ENCODE measurements at regions not wholly inside any gene's neighbourhood (a gene's known extent, or its start where the extent isn't known, plus 50 kb on each side); places are given as distances from the start of the nearest gene placed in this dataset.

GRCh38 chrY:15418613-15419012 lies 894.3 kb downstream of the NLGN4Y start:
- ChIA-PET POLR2A (no interaction called here), CTCF (no interaction called here)
- no peak for TF ChIP-seq CTCF (IDR thresholded peaks at IDR 0.05; ENCODE audit: control extremely low read depth, extremely low read depth, low read depth, missing control alignments)
- DNase-seq (ENCODE audit: extremely low spot score): no peak

- TF ChIP-seq CTCF (IDR thresholded peaks at IDR 0.05; ENCODE audit: control extremely low read depth, extremely low read depth, low read depth, missing control alignments): no peak
- ChIA-PET CTCF (interaction anchor here (1.6 kb wide), 1 partner anchor 11 kb away, joined by 4 read pairs; no protein-coding TSS in a partner anchor), POLR2A (interaction anchor here (0.6 kb wide), 1 partner anchor 1070 kb away, joined by 3 read pairs; no protein-coding TSS in a partner anchor)
- DNase-seq (ENCODE audit: extremely low spot score): no peak
Observed at GRCh38 chrY:15424665-15425132, 900.4 kb downstream of the NLGN4Y start.

GRCh38 chrY:15440021-15440695 lies 915.8 kb downstream of the NLGN4Y start:
- ChIA-PET CTCF (no interaction called here), POLR2A (no interaction called here)
- DNase-seq (ENCODE audit: extremely low spot score): no peak
- TF ChIP-seq CTCF (IDR thresholded peaks at IDR 0.05; ENCODE audit: control extremely low read depth, extremely low read depth, low read depth, missing control alignments): no peak

- CTCF ChIA-PET: no interaction called here
- TF ChIP-seq CTCF (IDR thresholded peaks at IDR 0.05; ENCODE audit: control extremely low read depth, extremely low read depth, low read depth, missing control alignments): no peak
- no peak for DNase-seq (ENCODE audit: extremely low spot score)
- POLR2A ChIA-PET: no interaction called here
Observed at GRCh38 chrY:15440696-15441408, 916.5 kb downstream of the NLGN4Y start.

GRCh38 chrY:15441878-15442277 lies 917.5 kb downstream of the NLGN4Y start:
- no peak for TF ChIP-seq CTCF (IDR thresholded peaks at IDR 0.05; ENCODE audit: control extremely low read depth, extremely low read depth, low read depth, missing control alignments)

GRCh38 chrY:15445871-15446270 lies 921.5 kb downstream of the NLGN4Y start:
- POLR2A ChIA-PET: no interaction called here
- CTCF ChIA-PET: no interaction called here
- TF ChIP-seq CTCF (IDR thresholded peaks at IDR 0.05; ENCODE audit: control extremely low read depth, extremely low read depth, low read depth, missing control alignments): no peak
- no peak for DNase-seq (ENCODE audit: extremely low spot score)

More at GRCh38 chrY:15441878-15442277, 917.5 kb downstream of the NLGN4Y start:
- CTCF ChIA-PET: interaction anchor here (0.8 to 1.3 kb wide), 2 partner anchors 15 to 16 kb away, joined by 3 read pairs; no protein-coding TSS in a partner anchor
- POLR2A ChIA-PET: no interaction called here
- DNase-seq (ENCODE audit: extremely low spot score): no peak
